HPDE6-E6E7 (cell line): ENCODE measurements at regions not wholly inside any gene's neighbourhood (a gene's known extent, or its start where the extent isn't known, plus 50 kb on each side); places are given as distances from the start of the nearest gene placed in this dataset.

Source experiments
- DNase-seq: peaks from one replicate; pipeline ENCODE4 v3.0.0; 2011; ENCODE audit warnings: missing footprints; ENCODE audit errors: extremely low spot score

- no peak for DNase-seq
Observed at GRCh38 chr11:15536438-15536837, 421.7 kb downstream of the INSC start.

- DNase-seq = no peak
Observed at GRCh38 chr11:15539645-15540044, 424.9 kb downstream of the INSC start.

- no peak for DNase-seq
Observed at GRCh38 chr11:15541079-15541478, 426.4 kb downstream of the INSC start.

- DNase-seq = no peak
Observed at GRCh38 chr11:15544353-15544752, 429.6 kb downstream of the INSC start.

GRCh38 chr11:15547685-15548084 is 433.0 kb downstream of the INSC start:
- no peak for DNase-seq

- no peak for DNase-seq
Observed at GRCh38 chr11:15551901-15552851, 437.5 kb downstream of the INSC start.

GRCh38 chr11:15555161-15555560 is 440.4 kb downstream of the INSC start:
- DNase-seq = no peak

- DNase-seq = no peak
Observed at GRCh38 chr11:15557457-15558230, 442.9 kb downstream of the INSC start.

- DNase-seq = no peak
Observed at GRCh38 chr11:15558513-15559181, 443.9 kb downstream of the INSC start.

- no peak for DNase-seq
Observed at GRCh38 chr11:15560689-15561467, 446.2 kb downstream of the INSC start.

- no peak for DNase-seq
Observed at GRCh38 chr11:15562230-15562629, 447.5 kb downstream of the INSC start.

- DNase-seq = no peak
Observed at GRCh38 chr11:15563054-15563453, 448.3 kb downstream of the INSC start.

- DNase-seq = no peak
Observed at GRCh38 chr11:15565880-15566279, 451.2 kb downstream of the INSC start.

GRCh38 chr11:15568440-15568839 is 453.7 kb downstream of the INSC start:
- DNase-seq = no peak

GRCh38 chr11:15569305-15570025 is 454.7 kb downstream of the INSC start:
- no peak for DNase-seq

GRCh38 chr11:15575409-15575808 is 460.7 kb downstream of the INSC start:
- no peak for DNase-seq

GRCh38 chr11:15576769-15577168 is 462.0 kb downstream of the INSC start:
- DNase-seq = no peak

GRCh38 chr11:15577519-15577918 is 462.8 kb downstream of the INSC start:
- no peak for DNase-seq

GRCh38 chr11:15579287-15580001 is 464.7 kb downstream of the INSC start:
- no peak for DNase-seq
